SK-N-SH (cell line): ENCODE measurements at regions not wholly inside any gene's neighbourhood (a gene's known extent, or its start where the extent isn't known, plus 50 kb on each side); places are given as distances from the start of the nearest gene placed in this dataset.

Experiments used
- CTCF ChIA-PET: fragments of 300-600, 350-600 bp; formaldehyde crosslinking; extraction: SDS; loops from one replicate; lab custom pipeline; 2021; lab: Yijun Ruan, JAX
- POLR2A ChIA-PET: fragments of 350-600 bp; sonication (Branson Sonifier 250); formaldehyde crosslinking; extraction: SDS; loops from one replicate; lab custom pipeline; 2020; ENCODE audit warnings: antibody characterized with exemption, inconsistent platforms; lab: Yijun Ruan, JAX
- DNase-seq: peaks from one replicate; pipeline ENCODE4 v3.0.0; 2012
- H2AFZ ChIP-seq: fragments of 200-600 bp; sonication (generic); 2 replicates; pipeline ENCODE4 v1.8.1; 2016; ENCODE audit warnings: antibody characterized with exemption, mild to moderate bottlenecking, low read depth
- H3F3A ChIP-seq: fragments of 200-600 bp; sonication (generic); replicated peaks from 2 replicates; pipeline ENCODE3; 2016; ENCODE audit warnings: antibody characterized with exemption, mild to moderate bottlenecking; ENCODE audit not compliant: insufficient read depth
- H3K27ac ChIP-seq, 2 experiments: fragments of 200-500 bp in 1 of 2; fragments of 200-600 bp in 1 of 2; sonication (Bioruptor generic) in 1 of 2; sonication (generic), shearing (Covaris generic) in 1 of 2; 2 replicates each; pipeline versions ENCODE4 v1.5.1 to v1.6.1; 2014 to 2016; ENCODE audit warnings: low read depth in 2 of 2, inconsistent platforms in 1 of 2, low read length in 1 of 2, mild to moderate bottlenecking in 1 of 2, mixed read lengths in 1 of 2
- H3K27me3 ChIP-seq: fragments of 200-600 bp; sonication (generic), shearing (Covaris generic); 2 replicates; pipeline ENCODE4 v1.6.1; 2016; ENCODE audit warnings: mixed run types; ENCODE audit not compliant: insufficient read depth
- H3K36me3 ChIP-seq, 2 experiments: fragments of 200-500 bp in 1 of 2; fragments of 200-600 bp in 1 of 2; sonication (Bioruptor generic) in 1 of 2; sonication (generic) in 1 of 2; replicated peaks in 1 of 2; 2 replicates each; pipeline versions ENCODE3 to v1.5.1; 2014 to 2016; ENCODE audit warnings: low read length in 1 of 2, mild to moderate bottlenecking in 1 of 2; ENCODE audit not compliant: insufficient read depth in 2 of 2, control insufficient read depth in 1 of 2
- H3K4me1 ChIP-seq, 2 experiments: fragments of 200-500 bp in 1 of 2; fragments of 200-600 bp in 1 of 2; sonication (Bioruptor generic) in 1 of 2; sonication (generic), shearing (Covaris generic) in 1 of 2; 2 replicates each; pipeline versions ENCODE4 v1.5.1 to v1.6.1; 2014 to 2016; ENCODE audit warnings: low read depth in 1 of 2, low read length in 1 of 2, mixed run types in 1 of 2; ENCODE audit not compliant: insufficient read depth in 2 of 2, control insufficient read depth in 1 of 2
- H3K4me2 ChIP-seq: fragments of 200-600 bp; sonication (generic), shearing (Covaris generic); 2 replicates; pipeline ENCODE4 v1.6.1; 2017; ENCODE audit warnings: mixed run types
- H3K4me3 ChIP-seq, 2 experiments: fragments of 200-500 bp in 1 of 2; fragments of 200-600 bp in 1 of 2; sonication (Bioruptor generic) in 1 of 2; sonication (generic), shearing (Covaris generic) in 1 of 2; 2 replicates each; pipeline versions ENCODE4 v1.5.1 to v1.8.1; 2014 to 2016; ENCODE audit warnings: low read depth in 2 of 2, inconsistent platforms in 1 of 2, low read length in 1 of 2, mild to moderate bottlenecking in 1 of 2, mixed read lengths in 1 of 2, moderate library complexity in 1 of 2
- H3K79me2 ChIP-seq: fragments of 200-600 bp; sonication (generic); 2 replicates; pipeline ENCODE4 v1.8.1; 2017; ENCODE audit warnings: mild to moderate bottlenecking; ENCODE audit not compliant: insufficient read depth
- H3K9ac ChIP-seq: fragments of 200-600 bp; sonication (generic); 2 replicates; pipeline ENCODE4 v1.6.1; 2017; ENCODE audit warnings: mixed run types
- H3K9me2 ChIP-seq: fragments of 200-600 bp; sonication (generic); 2 replicates; pipeline ENCODE4 v1.6.1; 2017; ENCODE audit warnings: mixed run types
- H3K9me3 ChIP-seq: fragments of 200-600 bp; sonication (generic); 2 replicates; pipeline ENCODE4 v1.6.1; 2017; ENCODE audit warnings: mixed run types, mild to moderate bottlenecking, moderate library complexity
- H4K20me1 ChIP-seq: fragments of 200-600 bp; sonication (generic); 2 replicates; pipeline ENCODE4 v1.6.1; 2017; ENCODE audit warnings: mild to moderate bottlenecking, mixed run types; ENCODE audit not compliant: insufficient read depth
- CTCF ChIP-seq: fragments of 200-600 bp; sonication (generic); IDR thresholded peaks from 2 replicates; pipeline ENCODE4 v1.6.1; 2017; ENCODE audit warnings: antibody characterized with exemption, mild to moderate bottlenecking, moderate library complexity
- EZH2phosphoT487 ChIP-seq: fragments of 200-600 bp; sonication (generic); IDR thresholded peaks from 2 replicates; pipeline ENCODE4 v1.6.1; 2017; ENCODE audit warnings: low read depth, mixed run types, mild to moderate bottlenecking, antibody characterized with exemption, moderate library complexity, borderline replicate concordance
- FOSL2 ChIP-seq: IDR thresholded peaks from 2 replicates; pipeline ENCODE4 v1.4.0; 2012; ENCODE audit warnings: low read depth, mild to moderate bottlenecking, moderate library complexity, borderline replicate concordance
- FOXM1 ChIP-seq: IDR thresholded peaks from 2 replicates; pipeline ENCODE4 v1.4.0; 2012; ENCODE audit warnings: low read depth, mild to moderate bottlenecking
- GABPA ChIP-seq: IDR thresholded peaks from 2 replicates; pipeline ENCODE4 v1.4.0; 2012; ENCODE audit warnings: low read depth, mild to moderate bottlenecking
- GATA2 ChIP-seq: sonication (generic); formaldehyde crosslinking; IDR thresholded peaks from 2 replicates; pipeline ENCODE4 v1.5.0; 2020; ENCODE audit warnings: mild to moderate bottlenecking, missing genetic modification reagents
- JUND ChIP-seq: IDR thresholded peaks from 2 replicates; pipeline ENCODE4 v1.4.0; 2012
- MAX ChIP-seq: IDR thresholded peaks from 2 replicates; pipeline ENCODE4 v1.4.0; 2012; ENCODE audit warnings: low read depth
- MXI1 ChIP-seq: IDR thresholded peaks from 2 replicates; pipeline ENCODE4 v1.6.1; 2012; ENCODE audit warnings: mild to moderate bottlenecking, low read depth, low read length, improper control_type of control experiment
- NFIC ChIP-seq: IDR thresholded peaks from 2 replicates; pipeline ENCODE4 v1.4.0; 2012; ENCODE audit warnings: borderline replicate concordance
- NRF1 ChIP-seq: IDR thresholded peaks from 2 replicates; pipeline ENCODE4 v1.6.1; 2012; ENCODE audit warnings: low read depth, mild to moderate bottlenecking, low read length
- POLR2AphosphoS5 ChIP-seq: IDR thresholded peaks from 2 replicates; pipeline ENCODE4 v1.6.1; 2012; ENCODE audit warnings: low read depth, low read length
- RAD21 ChIP-seq: IDR thresholded peaks from 2 replicates; pipeline ENCODE4 v1.6.1; 2012; ENCODE audit warnings: mild to moderate bottlenecking, low read length
- RCOR1 ChIP-seq: fragments of 150-350 bp; IDR thresholded peaks from 2 replicates; pipeline ENCODE4 v1.6.1; 2017; ENCODE audit warnings: antibody characterized with exemption, low read length
- REST ChIP-seq: IDR thresholded peaks from 2 replicates; pipeline ENCODE4 v1.6.1; 2012; ENCODE audit warnings: mild to moderate bottlenecking, low read depth, low read length, moderate library complexity
- SIN3A ChIP-seq: IDR thresholded peaks from 2 replicates; pipeline ENCODE4 v1.6.1; 2012; ENCODE audit warnings: low read depth, mild to moderate bottlenecking, low read length, moderate library complexity, borderline replicate concordance
- TCF12 ChIP-seq: IDR thresholded peaks from 2 replicates; pipeline ENCODE4 v1.4.0; 2012
- USF1 ChIP-seq: IDR thresholded peaks from 2 replicates; pipeline ENCODE4 v1.4.0; 2012; ENCODE audit warnings: low read depth, borderline replicate concordance
- WGBS: methylation state at CpG from one replicate; pipeline ENCODE4 v1.1.6; 2017; ENCODE audit warnings: low lambda C conversion rate; 5-methylcytosine and 5-hydroxymethylcytosine counted together

- H4K20me1 ChIP-seq: no peaks in the 10 kb centered on the region
- no peak overlapping the region for H3K27ac ChIP-seq
- DNase-seq: no peak
- H3K4me1 ChIP-seq: peaks cover 0 to 29% of the 10 kb centered on the region in 2 experiments; a peak in 1 of 4 replicates
- H3K9me3 ChIP-seq: no peaks in the 10 kb centered on the region
- H3K79me2 ChIP-seq: 0 out of 2 replicates have a peak, but pooled peaks cover 3% of the 10 kb centered on the region
- no peaks in the 10 kb centered on the region for H3K9me2 ChIP-seq
- no peak overlapping the region for H3K9ac ChIP-seq
- H3K27me3 ChIP-seq: no peaks in the 10 kb centered on the region
- TF ChIP-seq FOXM1: no peak
- TF ChIP-seq SIN3A: no peak
- no peak for TF ChIP-seq REST
- no peak for TF ChIP-seq JUND
- no peak for TF ChIP-seq GABPA
- TF ChIP-seq RCOR1: no peak
- no peak for TF ChIP-seq CTCF
- TF ChIP-seq POLR2AphosphoS5: no peak
- no peak for TF ChIP-seq GATA2 (CRISPR knock-in tag)
- no peak for TF ChIP-seq MAX
- ChIA-PET POLR2A (no interaction called here), CTCF (no interaction called here)
- whole genome bisulfite sequencing: 41% methylated on average over 3 of the region's 3 CpGs
- H3K4me2 ChIP-seq: no peak overlapping the region
- H3K4me3 ChIP-seq: no peak overlapping the region
- peaks cover 5% of the 10 kb centered on the region for H3F3A ChIP-seq
- no peaks in the 10 kb centered on the region for H3K36me3 ChIP-seq
- H2AFZ ChIP-seq: no peak overlapping the region
These were observed 226.7 kb downstream of the ZNF674 start for GRCh38 chrX:46318551-46318950.

DNA sequence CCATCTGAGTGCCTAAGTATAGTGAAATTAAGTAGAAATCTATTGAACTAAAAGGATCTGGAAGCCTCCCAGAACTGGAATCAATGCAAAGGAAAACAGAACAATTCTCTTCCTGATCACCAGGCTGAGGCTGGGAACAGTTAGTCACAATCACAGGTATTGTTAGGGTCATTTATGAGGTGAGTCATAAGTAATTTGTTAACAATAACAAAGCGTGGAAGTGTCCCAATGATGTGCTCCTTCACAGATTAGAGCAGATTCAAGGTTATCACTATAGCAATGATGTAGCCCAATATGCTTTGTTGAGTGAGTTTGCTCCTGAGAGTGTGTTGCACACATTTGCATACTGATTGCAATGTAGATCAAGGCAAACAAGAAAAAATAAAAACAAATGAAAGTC lies 228.1 kb downstream of the ZNF674 start:
- Histone ChIP-seq H3K4me2 (no peak overlapping the region), H3K27ac (no peak overlapping the region)

More for the DNA sequence above, 228.1 kb downstream of the ZNF674 start:
- no peak for TF ChIP-seq NFIC
- TF ChIP-seq USF1: no peak
- no peak for TF ChIP-seq TCF12
- TF ChIP-seq REST: no peak
- TF ChIP-seq NRF1: no peak
- TF ChIP-seq MXI1: no peak
- TF ChIP-seq RAD21: no peak
- TF ChIP-seq RCOR1: no peak
- no peak for TF ChIP-seq EZH2phosphoT487
- no peak for TF ChIP-seq FOSL2
- CTCF ChIA-PET: no interaction called here
- Histone ChIP-seq H3F3A (peaks cover 5% of the 10 kb centered on the region), H3K9me2 (no peaks in the 10 kb centered on the region), H3K9me3 (no peaks in the 10 kb centered on the region), H3K4me3 (no peak overlapping the region), H3K27me3 (no peaks in the 10 kb centered on the region), H3K36me3 (no peaks in the 10 kb centered on the region), H3K9ac (no peak overlapping the region), H3K79me2 (no peaks in the 10 kb centered on the region), H2AFZ (no peak overlapping the region), H4K20me1 (no peaks in the 10 kb centered on the region), H3K4me1 (peaks cover 0 to 26% of the 10 kb centered on the region in 2 experiments; a peak in 1 of 4 replicates)
- DNase-seq: no peak
- 10% methylated on average over 1 of the region's 1 CpG for WGBS
- POLR2A ChIA-PET: no interaction called here
